ENCODE measurements at regions not wholly inside any gene's neighbourhood (a gene's known extent, or its start where the extent isn't known, plus 50 kb on each side); places are given as distances from the start of the nearest gene placed in this dataset.

DNA sequence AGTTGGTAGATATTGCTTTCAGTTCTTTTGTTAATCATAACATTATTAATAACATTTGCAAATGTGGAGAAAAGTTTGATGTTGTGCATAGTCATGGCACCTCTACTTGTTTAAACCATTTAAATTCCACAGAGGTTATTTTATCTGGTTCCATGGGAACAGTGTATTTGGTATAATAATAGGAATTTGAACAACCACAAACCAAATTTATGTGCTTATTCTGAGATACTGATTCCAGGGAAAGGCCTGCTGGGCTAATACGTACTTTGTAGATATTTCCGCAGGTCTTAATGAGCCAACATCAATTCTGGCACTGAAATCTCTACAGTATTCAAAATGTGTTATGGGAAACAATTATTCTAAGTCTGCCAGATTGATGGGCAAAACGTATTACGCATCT lies 319.0 kb downstream of the DKK2 start:
- H3K27me3 Mint-ChIP-seq, result no peaks in the 10 kb centered on the region
- H3K4me1 Mint-ChIP-seq, result no peaks in the 10 kb centered on the region
- DNase-seq (no peak), ATAC-seq (no peak)
- no peak overlapping the region for H3K27ac Mint-ChIP-seq
- peaks cover 9% of the 10 kb centered on the region for H3K9me3 Mint-ChIP-seq
- H3K4me3 Mint-ChIP-seq, result no peak overlapping the region
- no peaks in the 10 kb centered on the region for H3K36me3 Mint-ChIP-seq (ENCODE audit: low read depth)

DNA sequence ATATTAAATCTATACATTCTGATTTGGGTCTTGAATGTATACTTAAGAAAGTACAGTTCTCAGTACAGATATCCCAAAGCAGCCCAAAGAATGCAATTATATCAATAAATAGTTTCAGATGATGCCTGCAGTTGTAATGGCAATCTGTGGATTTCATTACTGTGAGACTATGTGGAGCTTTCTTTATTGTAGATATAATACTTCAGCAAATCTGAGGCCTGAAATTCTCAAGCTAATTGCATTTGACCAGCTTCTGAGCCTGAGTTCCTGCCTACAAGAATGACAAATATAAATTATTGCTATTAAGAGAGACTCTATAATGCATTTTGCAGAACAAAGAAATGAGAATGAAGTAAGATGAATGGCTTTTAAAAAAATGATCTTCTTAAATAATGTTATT lies 320.3 kb downstream of the DKK2 start:
- peaks cover 9% of the 10 kb centered on the region for H3K9me3 Mint-ChIP-seq
- ATAC-seq (no peak), DNase-seq (no peak)
- H3K27ac Mint-ChIP-seq, result no peak overlapping the region
- no peaks in the 10 kb centered on the region for H3K4me1 Mint-ChIP-seq
- H3K36me3 Mint-ChIP-seq (ENCODE audit: low read depth), result no peaks in the 10 kb centered on the region
- H3K4me3 Mint-ChIP-seq, result no peak overlapping the region
- H3K27me3 Mint-ChIP-seq, result no peaks in the 10 kb centered on the region

DNA sequence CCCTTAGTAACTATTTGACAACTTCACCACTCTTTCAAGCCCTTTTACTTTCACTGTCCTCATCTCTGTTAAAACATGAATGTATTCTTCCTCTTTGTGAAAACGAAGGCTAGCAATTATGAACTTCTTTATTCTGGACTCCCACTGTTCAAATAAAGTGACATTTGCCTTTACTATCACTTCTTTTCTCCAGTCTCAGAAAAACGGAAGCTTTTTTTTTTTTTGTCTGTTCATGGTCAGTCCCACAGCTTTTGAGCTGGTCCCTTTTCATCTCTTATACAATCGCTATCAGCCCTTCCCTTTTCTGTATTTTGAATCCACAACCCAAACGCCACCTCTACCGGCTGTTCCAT lies 327.7 kb downstream of the DKK2 start:
- Mint-ChIP-seq H3K36me3 (ENCODE audit: low read depth) (no peaks in the 10 kb centered on the region), H3K27ac (no peak overlapping the region), H3K4me1 (no peaks in the 10 kb centered on the region), H3K9me3 (peaks cover 6% of the 10 kb centered on the region), H3K27me3 (no peaks in the 10 kb centered on the region), H3K4me3 (no peak overlapping the region)
- ATAC-seq (no peak), DNase-seq (no peak)

DNA sequence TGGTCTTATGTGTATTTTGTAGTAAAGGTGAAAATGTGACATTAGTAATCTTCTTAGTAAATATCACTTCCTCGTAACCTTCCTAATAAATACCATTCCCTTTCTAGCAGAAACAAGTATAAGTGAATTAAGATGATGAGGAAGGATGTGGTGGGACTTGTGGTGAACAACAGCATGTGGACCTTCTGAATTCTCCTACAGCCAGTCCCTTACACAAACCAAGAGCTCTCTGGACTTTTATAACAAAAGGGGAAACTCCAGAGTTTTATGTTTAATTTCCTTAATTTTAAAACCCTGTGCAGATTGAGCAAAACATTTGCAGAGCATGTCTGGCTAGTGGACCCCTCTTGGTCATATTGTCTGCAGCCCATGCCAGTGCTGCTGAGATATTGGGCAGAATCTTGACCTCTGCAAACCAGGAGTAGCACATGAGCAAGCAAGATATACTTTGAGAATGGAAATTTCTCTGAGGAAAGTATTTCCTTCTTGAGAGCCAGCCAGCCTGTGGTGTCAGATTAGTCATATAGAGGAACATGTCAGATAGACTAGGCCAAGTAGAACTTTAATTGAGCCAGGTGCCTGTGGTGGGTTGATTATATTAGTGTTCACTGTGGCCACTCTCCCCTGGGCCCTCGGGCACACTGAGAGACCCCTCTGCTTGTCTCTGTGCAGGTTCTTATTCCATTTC lies 328.2 kb downstream of the DKK2 start:
- DNase-seq (no peak), ATAC-seq (no peak)
- peaks cover 6% of the 10 kb centered on the region for H3K9me3 Mint-ChIP-seq
- no peaks in the 10 kb centered on the region for H3K27me3 Mint-ChIP-seq
- H3K36me3 Mint-ChIP-seq (ENCODE audit: low read depth), result no peaks in the 10 kb centered on the region
- no peak overlapping the region for H3K27ac Mint-ChIP-seq
- H3K4me1 Mint-ChIP-seq, result no peaks in the 10 kb centered on the region
- H3K4me3 Mint-ChIP-seq, result no peak overlapping the region

DNA sequence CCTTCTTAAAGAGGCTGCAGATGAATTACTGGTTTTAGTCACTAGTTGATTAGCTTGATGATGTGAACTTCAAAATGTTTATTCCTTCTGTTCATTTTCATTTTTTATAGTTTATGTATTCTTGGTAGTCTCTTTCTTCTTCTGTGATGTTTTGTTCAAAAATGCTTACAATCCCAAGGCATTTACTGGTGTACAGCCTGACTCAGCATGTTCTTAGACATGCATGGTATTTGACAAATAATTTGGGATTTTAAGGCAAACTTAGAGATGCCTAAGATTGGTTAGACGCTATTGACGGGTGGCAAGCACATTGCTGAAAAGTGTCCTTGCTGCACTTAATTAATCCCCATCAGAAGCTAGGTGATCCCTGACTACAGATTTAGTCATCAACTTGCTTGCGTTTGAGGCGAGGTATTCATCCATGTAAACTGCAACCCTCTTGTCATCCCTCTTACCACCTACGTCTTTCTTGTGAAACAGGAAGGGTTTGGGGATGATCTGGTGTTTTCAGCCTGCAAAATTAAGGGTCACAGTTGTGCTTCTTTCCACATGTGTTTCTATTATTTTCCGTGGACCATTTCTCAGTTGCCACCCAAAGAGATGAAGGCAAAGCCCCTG lies 331.8 kb downstream of the DKK2 start:
- H3K36me3 Mint-ChIP-seq (ENCODE audit: low read depth), result no peaks in the 10 kb centered on the region
- DNase-seq (no peak), ATAC-seq (no peak)
- no peak overlapping the region for H3K27ac Mint-ChIP-seq
- H3K9me3 Mint-ChIP-seq, result peaks cover 6% of the 10 kb centered on the region
- no peaks in the 10 kb centered on the region for H3K4me1 Mint-ChIP-seq
- no peaks in the 10 kb centered on the region for H3K27me3 Mint-ChIP-seq
- no peak overlapping the region for H3K4me3 Mint-ChIP-seq

DNA sequence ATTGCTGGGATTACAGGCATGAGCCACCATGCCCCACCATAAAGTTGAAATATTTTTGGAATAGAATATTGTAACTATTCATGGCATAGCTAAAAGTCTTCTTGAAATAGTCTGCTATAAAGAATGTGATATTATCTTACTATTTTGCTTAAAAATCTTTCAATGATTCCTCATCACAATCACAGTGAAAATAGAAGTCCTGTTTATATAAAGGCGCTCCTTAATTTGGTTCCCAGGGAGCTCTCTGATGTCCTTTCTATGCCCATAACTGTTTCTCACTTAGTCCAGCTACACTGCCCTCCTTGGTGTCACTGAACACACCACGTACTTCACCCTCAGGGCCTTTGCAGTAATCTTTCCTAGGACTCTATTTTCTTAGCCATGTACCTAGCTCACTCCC lies 331.7 kb upstream of the GIMD1 start:
- DNase-seq (no peak), ATAC-seq (no peak)
- no peaks in the 10 kb centered on the region for H3K27me3 Mint-ChIP-seq
- H3K27ac Mint-ChIP-seq, result no peak overlapping the region
- H3K36me3 Mint-ChIP-seq (ENCODE audit: low read depth), result no peaks in the 10 kb centered on the region
- no peaks in the 10 kb centered on the region for H3K4me1 Mint-ChIP-seq
- no peak overlapping the region for H3K4me3 Mint-ChIP-seq
- H3K9me3 Mint-ChIP-seq, result peaks cover 5% of the 10 kb centered on the region

DNA sequence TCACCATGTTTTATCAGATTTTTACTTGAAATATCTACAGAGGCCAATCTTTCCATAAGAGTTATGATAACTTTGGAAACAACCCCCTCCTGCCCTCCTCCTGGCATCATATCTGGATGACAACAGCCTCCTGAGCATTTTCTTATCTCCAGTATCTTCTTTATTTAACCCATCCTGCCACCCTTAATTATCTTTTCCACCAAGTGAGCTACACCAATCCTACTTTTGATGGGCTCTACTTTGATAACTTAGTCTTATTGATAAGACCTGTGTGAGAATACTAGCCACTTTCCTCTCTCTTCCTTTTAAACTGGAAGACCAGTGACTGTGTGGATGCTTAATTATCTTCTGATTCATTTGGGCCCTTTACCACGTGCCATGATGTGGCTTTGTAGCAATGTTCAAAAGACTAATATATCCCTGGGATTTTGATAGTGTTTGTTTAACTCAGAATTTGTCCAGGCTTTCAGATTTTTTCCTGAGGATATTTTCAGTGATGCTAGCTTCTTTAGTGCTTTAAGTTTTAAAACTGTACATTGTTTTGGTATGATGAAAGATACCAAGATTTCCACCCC lies 330.1 kb upstream of the GIMD1 start:
- Mint-ChIP-seq H3K4me1 (no peaks in the 10 kb centered on the region), H3K36me3 (ENCODE audit: low read depth) (no peaks in the 10 kb centered on the region), H3K27me3 (no peaks in the 10 kb centered on the region), H3K4me3 (no peak overlapping the region), H3K27ac (no peak overlapping the region), H3K9me3 (peaks cover 5% of the 10 kb centered on the region)
- DNase-seq (no peak), ATAC-seq (no peak)

DNA sequence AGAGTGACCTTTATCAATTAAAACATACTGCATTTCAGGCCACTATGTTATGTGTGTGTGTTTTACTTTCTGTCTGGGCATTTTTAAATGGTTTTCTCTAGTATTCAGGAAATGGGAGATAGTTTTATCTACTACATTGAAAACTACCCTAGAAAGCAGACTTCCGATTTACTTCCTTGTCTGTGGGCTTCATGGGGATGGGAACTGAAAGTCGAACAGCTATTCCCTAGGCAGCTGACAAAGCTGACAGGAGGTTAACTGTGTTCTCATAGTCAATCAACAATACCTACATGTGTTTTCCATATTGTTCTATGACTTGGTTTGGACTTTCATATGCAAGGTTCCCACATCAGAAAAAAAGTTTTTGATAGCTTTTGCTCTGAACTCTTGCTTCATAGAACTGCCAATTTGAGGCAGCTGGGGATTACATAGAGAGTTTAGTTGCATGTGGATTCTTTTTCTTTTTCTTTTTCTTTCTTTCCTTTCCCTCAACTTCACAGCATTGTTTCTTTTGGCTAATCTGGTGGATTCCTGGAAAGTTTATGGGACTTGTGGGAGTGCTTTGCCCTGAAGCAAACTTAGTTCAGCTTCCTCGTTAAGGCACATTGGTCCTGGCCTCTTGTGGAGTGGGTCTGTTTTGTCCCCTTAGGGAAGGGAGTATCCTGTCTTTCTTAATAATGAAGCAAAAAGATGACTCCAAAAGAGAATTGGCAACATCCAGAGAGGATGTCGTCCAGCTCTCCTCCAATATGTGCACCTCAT lies 327.1 kb upstream of the GIMD1 start:
- DNase-seq (no peak), ATAC-seq (no peak)
- Mint-ChIP-seq H3K4me3 (no peak overlapping the region), H3K27ac (no peak overlapping the region), H3K27me3 (no peaks in the 10 kb centered on the region), H3K36me3 (ENCODE audit: low read depth) (no peaks in the 10 kb centered on the region), H3K4me1 (no peaks in the 10 kb centered on the region), H3K9me3 (peaks cover 5% of the 10 kb centered on the region)

DNA sequence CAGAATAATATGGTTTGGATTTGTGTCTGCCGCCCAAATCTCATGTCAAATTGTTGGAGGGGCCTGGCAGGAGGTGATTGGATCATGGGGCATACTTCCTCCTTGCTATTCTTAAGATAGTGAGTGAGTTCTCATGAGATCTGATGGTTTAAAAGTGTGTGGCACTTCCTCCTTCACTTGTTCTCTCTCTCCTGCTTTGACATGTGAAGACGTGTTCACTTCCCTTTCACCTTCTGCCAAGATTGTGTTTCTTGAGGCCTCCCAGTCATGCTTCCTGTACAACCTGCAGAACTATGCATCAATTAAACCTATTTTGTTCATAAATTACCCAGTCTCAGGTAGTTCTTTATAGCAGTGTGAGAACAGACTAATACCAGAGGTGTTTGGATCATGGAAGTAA lies 325.7 kb upstream of the GIMD1 start:
- H3K4me3 Mint-ChIP-seq, result no peak overlapping the region
- DNase-seq (no peak), ATAC-seq (no peak)
- H3K27ac Mint-ChIP-seq, result no peak overlapping the region
- H3K4me1 Mint-ChIP-seq, result no peaks in the 10 kb centered on the region
- no peaks in the 10 kb centered on the region for H3K36me3 Mint-ChIP-seq (ENCODE audit: low read depth)
- H3K9me3 Mint-ChIP-seq, result peaks cover 5% of the 10 kb centered on the region
- no peaks in the 10 kb centered on the region for H3K27me3 Mint-ChIP-seq

DNA sequence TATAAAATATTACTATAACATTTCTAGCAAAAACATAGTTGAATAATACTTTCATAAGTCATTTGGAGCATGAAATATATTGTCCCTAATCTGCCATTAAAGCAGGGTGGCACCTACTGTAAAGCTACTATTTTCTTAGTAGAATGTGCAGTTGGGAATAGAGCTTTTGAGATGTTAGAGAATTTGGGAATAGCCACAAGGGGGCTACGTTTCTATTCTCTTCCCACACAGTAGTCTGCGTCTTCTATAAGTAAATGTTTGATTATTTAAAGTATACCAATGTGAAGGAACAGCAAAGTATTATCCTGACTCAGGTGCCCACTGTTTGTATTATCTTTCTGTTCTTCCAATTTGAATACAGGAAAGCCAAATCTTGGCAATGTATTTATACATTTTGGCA lies 323.2 kb upstream of the GIMD1 start:
- ATAC-seq (no peak), DNase-seq (no peak)
- no peak overlapping the region for H3K4me3 Mint-ChIP-seq
- no peaks in the 10 kb centered on the region for H3K4me1 Mint-ChIP-seq
- no peaks in the 10 kb centered on the region for H3K36me3 Mint-ChIP-seq (ENCODE audit: low read depth)
- no peak overlapping the region for H3K27ac Mint-ChIP-seq
- H3K9me3 Mint-ChIP-seq, result peaks cover 4% of the 10 kb centered on the region
- no peaks in the 10 kb centered on the region for H3K27me3 Mint-ChIP-seq

DNA sequence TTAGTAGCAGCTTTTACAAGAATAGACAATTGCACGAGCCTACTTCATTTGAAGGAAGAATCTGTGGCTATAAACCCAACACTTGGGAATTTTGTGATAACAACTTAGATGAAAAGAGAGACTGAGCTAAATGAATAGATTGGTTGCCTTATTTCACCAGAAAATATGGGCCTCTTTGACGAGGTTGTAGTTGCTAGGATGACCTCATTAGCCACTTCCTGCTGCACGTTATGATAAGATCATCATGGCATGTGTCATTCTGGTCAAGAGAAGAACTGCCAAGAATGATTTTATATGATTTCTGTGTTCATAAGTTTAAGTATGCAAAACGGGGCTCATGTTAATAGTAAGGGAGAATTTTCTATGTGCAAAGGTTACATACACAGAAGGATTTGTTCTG lies 321.9 kb upstream of the GIMD1 start:
- Mint-ChIP-seq H3K27me3 (no peaks in the 10 kb centered on the region), H3K4me1 (no peaks in the 10 kb centered on the region), H3K9me3 (peaks cover 4% of the 10 kb centered on the region), H3K4me3 (no peak overlapping the region), H3K36me3 (ENCODE audit: low read depth) (no peaks in the 10 kb centered on the region), H3K27ac (no peak overlapping the region)
- ATAC-seq (no peak), DNase-seq (no peak)

DNA sequence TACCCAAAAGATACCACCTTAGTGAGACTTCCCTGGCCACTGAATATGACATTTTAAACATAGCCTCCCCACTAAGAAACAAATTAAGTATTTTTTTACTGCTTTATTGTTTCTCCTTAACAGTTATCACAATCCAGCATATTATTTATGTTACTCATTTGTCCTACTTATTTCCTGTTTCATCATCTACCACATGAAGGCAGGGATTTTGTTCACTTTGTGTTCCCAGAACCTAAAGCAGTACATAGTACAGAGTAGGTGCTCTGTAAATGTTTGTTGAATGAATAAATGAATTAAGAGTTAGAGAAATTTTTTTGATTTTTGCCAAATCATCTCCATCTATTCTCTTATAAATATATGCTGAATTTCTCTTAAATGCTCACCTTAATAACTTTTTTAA lies 318.4 kb upstream of the GIMD1 start:
- no peaks in the 10 kb centered on the region for H3K36me3 Mint-ChIP-seq (ENCODE audit: low read depth)
- no peak overlapping the region for H3K4me3 Mint-ChIP-seq
- no peaks in the 10 kb centered on the region for H3K4me1 Mint-ChIP-seq
- DNase-seq, result no peak
- H3K27me3 Mint-ChIP-seq, result no peaks in the 10 kb centered on the region
- H3K9me3 Mint-ChIP-seq, result peaks cover 18% of the 10 kb centered on the region
- no peak overlapping the region for H3K27ac Mint-ChIP-seq
- ATAC-seq, result no peak

DNA sequence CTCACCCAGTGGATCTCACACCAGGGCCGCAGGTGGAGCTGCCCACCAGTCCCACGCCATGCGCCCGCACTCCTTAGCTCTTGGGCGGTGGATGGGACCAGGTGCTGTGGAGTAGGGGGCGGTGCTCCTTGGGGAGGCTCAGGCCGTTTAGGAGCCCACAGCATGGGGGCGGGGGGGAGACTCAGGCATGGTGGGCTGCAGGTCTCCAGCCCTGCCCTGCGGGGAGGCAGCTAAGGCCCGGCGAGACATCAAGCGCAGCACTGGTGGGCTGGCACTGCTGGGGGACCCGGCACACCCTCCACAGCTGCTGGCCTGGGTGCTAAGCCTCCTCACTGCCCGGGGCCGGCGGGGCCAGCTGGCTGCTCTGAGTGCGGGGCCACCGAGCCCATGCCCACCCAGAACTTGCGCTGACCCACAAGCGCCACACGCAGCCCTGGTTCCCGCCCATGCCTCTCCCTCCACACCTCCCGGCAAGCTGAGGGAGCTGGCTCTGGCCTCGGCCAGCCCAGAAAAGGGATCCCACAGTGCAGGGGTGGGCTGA lies 312.9 kb upstream of the GIMD1 start:
- no peak for ATAC-seq
- H3K4me1 Mint-ChIP-seq, result no peaks in the 10 kb centered on the region
- no peaks in the 10 kb centered on the region for H3K36me3 Mint-ChIP-seq (ENCODE audit: low read depth)
- no peaks in the 10 kb centered on the region for H3K27me3 Mint-ChIP-seq
- H3K9me3 Mint-ChIP-seq, result peaks cover 17% of the 10 kb centered on the region
- no peak overlapping the region for H3K4me3 Mint-ChIP-seq
- no peak overlapping the region for H3K27ac Mint-ChIP-seq
- no peak for DNase-seq

DNA sequence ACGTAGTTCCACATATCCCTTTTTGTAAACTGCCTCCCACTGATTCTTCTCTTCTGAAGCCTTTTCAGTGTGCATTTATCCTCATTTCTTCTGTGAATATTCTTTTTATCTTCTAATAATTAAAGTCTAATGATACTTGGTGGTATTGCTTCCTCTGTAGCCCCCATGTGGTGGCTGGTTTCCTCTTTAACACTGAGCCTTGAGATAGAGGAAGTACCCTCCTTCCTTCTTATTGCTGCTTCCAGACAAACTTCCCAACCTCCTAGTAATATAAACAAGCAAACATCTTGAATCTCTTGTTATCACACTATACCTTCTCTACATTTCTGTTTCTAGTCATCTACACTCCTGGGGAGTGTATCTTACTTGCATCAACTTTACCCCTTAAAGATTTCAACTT lies 310.5 kb upstream of the GIMD1 start:
- no peak overlapping the region for H3K4me3 Mint-ChIP-seq
- H3K36me3 Mint-ChIP-seq (ENCODE audit: low read depth), result no peaks in the 10 kb centered on the region
- no peak for DNase-seq
- H3K9me3 Mint-ChIP-seq, result peaks cover 17% of the 10 kb centered on the region
- H3K27me3 Mint-ChIP-seq, result no peaks in the 10 kb centered on the region
- no peak for ATAC-seq
- H3K4me1 Mint-ChIP-seq, result no peaks in the 10 kb centered on the region
- H3K27ac Mint-ChIP-seq, result no peak overlapping the region

DNA sequence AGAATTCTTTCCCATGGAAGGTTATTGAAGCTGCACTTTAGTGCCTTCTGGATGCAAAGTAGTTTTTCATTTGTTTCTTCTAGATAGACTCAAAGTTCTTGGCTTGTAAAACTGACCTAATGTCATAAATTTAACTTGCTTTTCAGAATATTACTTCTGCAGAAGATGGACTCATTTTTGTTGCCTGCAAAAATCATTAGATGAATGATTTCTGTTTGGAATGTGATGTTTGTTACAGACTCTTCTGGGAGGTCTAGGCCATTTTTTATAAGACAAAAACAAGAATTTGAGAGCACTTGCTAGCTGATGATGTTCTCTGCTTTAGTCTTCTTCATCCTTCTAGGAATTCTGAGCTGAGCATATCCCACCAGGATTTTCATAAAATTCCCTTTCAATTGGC lies 308.6 kb upstream of the GIMD1 start:
- no peaks in the 10 kb centered on the region for H3K4me1 Mint-ChIP-seq

More for the DNA sequence above, 308.6 kb upstream of the GIMD1 start:
- peaks cover 5% of the 10 kb centered on the region for H3K9me3 Mint-ChIP-seq
- H3K27ac Mint-ChIP-seq, result no peak overlapping the region
- ATAC-seq (no peak), DNase-seq (no peak)
- no peak overlapping the region for H3K4me3 Mint-ChIP-seq
- H3K27me3 Mint-ChIP-seq, result no peaks in the 10 kb centered on the region
- H3K36me3 Mint-ChIP-seq (ENCODE audit: low read depth), result no peaks in the 10 kb centered on the region

All from activated naive CD8-positive, alpha-beta T cell treated with anti-CD3 and anti-CD28 coated beads, Interleukin-2, amount 50 U/mL, for 24 hours (primary cell).